SK-N-SH treated with all-trans-retinoic acid at 6 μM for 48 hours (cell line): ENCODE measurements at regions not wholly inside any gene's neighbourhood (a gene's known extent, or its start where the extent isn't known, plus 50 kb on each side); places are given as distances from the start of the nearest gene placed in this dataset.

ENCODE experiments used
- PATZ1 ChIP-seq: fragments of 250-450 bp; sonication (Bioruptor Pico); IDR thresholded peaks from 2 replicates; pipeline ENCODE4 v1.8.0; 2020; ENCODE audit warnings: mild to moderate bottlenecking, moderate library complexity, borderline replicate concordance
- TCF4 ChIP-seq: fragments of 250-450 bp; sonication (Bioruptor Pico); IDR thresholded peaks from 2 replicates; pipeline ENCODE4 v1.8.0; 2021; ENCODE audit warnings: mild to moderate bottlenecking, moderate library complexity, borderline replicate concordance
- ZFP30 ChIP-seq: fragments of 450-650 bp; formaldehyde crosslinking; IDR thresholded peaks from 2 replicates; pipeline ENCODE4 v1.5.0; 2022; ENCODE audit warnings: mild to moderate bottlenecking, moderate library complexity
- ZNF70 ChIP-seq: fragments of 450-650 bp; formaldehyde crosslinking; IDR thresholded peaks from 2 replicates; pipeline ENCODE4 v1.5.0; 2020; ENCODE audit warnings: mild to moderate bottlenecking, moderate library complexity

GRCh38 chr6:92777146-92777740 lies 642.1 kb downstream of the EPHA7 start:
- TF ChIP-seq PATZ1 (CRISPR knock-in tag) (no peak), ZFP30 (CRISPR knock-in tag) (no peak), TCF4 (CRISPR knock-in tag) (no peak), ZNF70 (CRISPR knock-in tag) (no peak)
